ENCODE measurements at regions not wholly inside any gene's neighbourhood (a gene's known extent, or its start where the extent isn't known, plus 50 kb on each side); places are given as distances from the start of the nearest gene placed in this dataset.
"Not testable (repeated sequence)": the region's sequence is repeated elsewhere in the genome, so short reads cannot be mapped to it uniquely, and the experiment has no call there.

GRCh38 chr13:34159946-34160345 lies 342.0 kb downstream of the RFC3 start:
- H3K4me3 ChIP-seq (ENCODE audit: low read depth, low read length), result no peak overlapping the region

GRCh38 chr13:34161931-34162543 lies 344.1 kb downstream of the RFC3 start:
- H3K4me3 ChIP-seq (ENCODE audit: low read depth, low read length), result no peak overlapping the region

- H3K4me3 ChIP-seq (ENCODE audit: low read depth, low read length), result no peak overlapping the region
These were observed 344.6 kb downstream of the RFC3 start for GRCh38 chr13:34162544-34162933.

- no peak overlapping the region for H3K4me3 ChIP-seq (ENCODE audit: low read depth, low read length)
These were observed 346.6 kb downstream of the RFC3 start for GRCh38 chr13:34164582-34164981.

GRCh38 chr13:34165158-34165557 lies 347.2 kb downstream of the RFC3 start:
- H3K4me3 ChIP-seq (ENCODE audit: low read depth, low read length), result no peak overlapping the region

- no peak overlapping the region for H3K4me3 ChIP-seq (ENCODE audit: low read depth, low read length)
These were observed 348.5 kb downstream of the RFC3 start for GRCh38 chr13:34166406-34166805.

GRCh38 chr13:34167347-34167746 lies 349.4 kb downstream of the RFC3 start:
- no peak overlapping the region for H3K4me3 ChIP-seq (ENCODE audit: low read depth, low read length)

- H3K4me3 ChIP-seq (ENCODE audit: low read depth, low read length), result no peak overlapping the region
These were observed 354.1 kb downstream of the RFC3 start for GRCh38 chr13:34172048-34172447.

GRCh38 chr13:34174671-34175145 lies 356.8 kb downstream of the RFC3 start:
- H3K4me3 ChIP-seq (ENCODE audit: low read depth, low read length), result no peak overlapping the region

- H3K4me3 ChIP-seq (ENCODE audit: low read depth, low read length), result no peak overlapping the region
These were observed 357.6 kb downstream of the RFC3 start for GRCh38 chr13:34175551-34175950.

- H3K4me3 ChIP-seq (ENCODE audit: low read depth, low read length), result no peak overlapping the region
These were observed 358.7 kb downstream of the RFC3 start for GRCh38 chr13:34176633-34177032.

GRCh38 chr13:34179481-34179880 lies 361.5 kb downstream of the RFC3 start:
- no peak overlapping the region for H3K4me3 ChIP-seq (ENCODE audit: low read depth, low read length)

- no peak overlapping the region for H3K4me3 ChIP-seq (ENCODE audit: low read depth, low read length)
These were observed 362.0 kb downstream of the RFC3 start for GRCh38 chr13:34179927-34180326.

GRCh38 chr13:34181256-34181655 lies 363.3 kb downstream of the RFC3 start:
- not testable (repeated sequence) for H3K4me3 ChIP-seq (ENCODE audit: low read depth, low read length)

GRCh38 chr13:34189946-34190345 lies 372.0 kb downstream of the RFC3 start:
- H3K4me3 ChIP-seq (ENCODE audit: low read depth, low read length), result no peak overlapping the region

- no peak overlapping the region for H3K4me3 ChIP-seq (ENCODE audit: low read depth, low read length)
These were observed 383.3 kb downstream of the RFC3 start for GRCh38 chr13:34201050-34201913.

- no peak overlapping the region for H3K4me3 ChIP-seq (ENCODE audit: low read depth, low read length)
These were observed 389.4 kb downstream of the RFC3 start for GRCh38 chr13:34207334-34207733.

GRCh38 chr13:34207872-34208271 lies 389.9 kb downstream of the RFC3 start:
- H3K4me3 ChIP-seq (ENCODE audit: low read depth, low read length), result no peak overlapping the region

GRCh38 chr13:34208336-34208735 lies 390.4 kb downstream of the RFC3 start:
- H3K4me3 ChIP-seq (ENCODE audit: low read depth, low read length), result no peak overlapping the region

- no peak overlapping the region for H3K4me3 ChIP-seq (ENCODE audit: low read depth, low read length)
These were observed 392.4 kb downstream of the RFC3 start for GRCh38 chr13:34210341-34210740.

GRCh38 chr13:34214686-34215085 lies 396.7 kb downstream of the RFC3 start:
- H3K4me3 ChIP-seq (ENCODE audit: low read depth, low read length), result no peak overlapping the region

- no peak overlapping the region for H3K4me3 ChIP-seq (ENCODE audit: low read depth, low read length)
These were observed 398.3 kb downstream of the RFC3 start for GRCh38 chr13:34216256-34216655.

Measured in iPS-11a (cell line).